K562 (cell line): ENCODE measurements at regions not wholly inside any gene's neighbourhood (a gene's known extent, or its start where the extent isn't known, plus 50 kb on each side); places are given as distances from the start of the nearest gene placed in this dataset.

ENCODE experiments used
- ATAC-seq: fragments of 200-7000 bp; cut with Tn5 transposase; 3 replicates; pipeline ENCODE4 v1.9.1; 2020; ENCODE audit warnings: moderate library complexity
- BruUV-seq: library from RNA; stranded (reverse); fragments of 400-500 nt; replicated peaks from 2 replicates; lab custom pipeline; 2021; lab: Mats Ljungman, UMichigan
- CTCF ChIA-PET: fragments of 300-600 bp; formaldehyde crosslinking; extraction: SDS; loops from one replicate; lab custom pipeline; 2021; ENCODE audit warnings: low intra/inter-chr PET ratio; lab: Yijun Ruan, JAX
- POLR2A ChIA-PET: fragments of 300-600, 350-650 bp; sonication (Branson Sonifier 250); formaldehyde crosslinking; extraction: SDS; loops from one replicate; lab custom pipeline; 2021; ENCODE audit warnings: antibody characterized with exemption, inconsistent platforms; lab: Yijun Ruan, JAX
- DNase-seq, 4 experiments: peaks; one replicate each; pipeline versions ENCODE4 v3.0.0 to v3.0.0-alpha.2; 2011 to 2018; ENCODE audit warnings: low spot score in 3 of 4, mixed read lengths in 3 of 4; ENCODE audit errors: extremely low read depth in 1 of 4
- FAIRE-seq: peaks from 2 replicates; lab custom pipeline; 2011; peaks lifted over from hg19 to GRCh38; lab: Jason Lieb, UNC
- H2AFZ ChIP-seq: 2 replicates; pipeline ENCODE4 v1.6.0; 2011; ENCODE audit warnings: low read depth, low read length, control low read depth, inconsistent platforms
- H3K27ac ChIP-seq: fragments of 200-600 bp; 3 replicates; pipeline ENCODE4 v1.8.0; 2011; ENCODE audit warnings: low read depth, mild to moderate bottlenecking, control low read depth, inconsistent platforms, low read length, moderate library complexity, mixed read lengths; ENCODE audit errors: extremely low read depth
- H3K27me3 ChIP-seq, 2 experiments: fragments of 300-600 bp in 1 of 2; 2 replicates in 1 of 2; 3 replicates in 1 of 2; pipeline versions ENCODE4 v1.6.0 to v1.8.0; 2011; ENCODE audit warnings: inconsistent platforms in 2 of 2, low read length in 2 of 2, mild to moderate bottlenecking in 1 of 2, mixed read lengths in 1 of 2, moderate library complexity in 1 of 2; ENCODE audit not compliant: control insufficient read depth in 2 of 2, insufficient read depth in 2 of 2
- H3K36me3 ChIP-seq: fragments of 300-600 bp; 3 replicates; pipeline ENCODE4 v1.8.0; 2011; ENCODE audit warnings: mild to moderate bottlenecking, low read length, inconsistent platforms; ENCODE audit not compliant: control insufficient read depth, insufficient read depth
- H3K4me1 ChIP-seq, 2 experiments: fragments of 200-600 bp in 1 of 2; replicated peaks in 1 of 2; 2 replicates in 1 of 2; 3 replicates in 1 of 2; pipeline versions ENCODE4 v1.5.1 to v1.8.0; 2011; ENCODE audit warnings: inconsistent platforms in 2 of 2, low read length in 2 of 2, mild to moderate bottlenecking in 1 of 2, mixed read lengths in 1 of 2, moderate library complexity in 1 of 2; ENCODE audit not compliant: control insufficient read depth in 2 of 2, insufficient read depth in 2 of 2
- H3K4me2 ChIP-seq: 2 replicates; pipeline ENCODE4 v1.6.1; 2011; ENCODE audit warnings: low read length, control low read depth, inconsistent platforms, mixed read lengths; ENCODE audit not compliant: insufficient read depth
- H3K4me3 ChIP-seq: fragments of 200-600 bp; sonication (generic), shearing (Covaris generic); 2 replicates; pipeline ENCODE4 v1.5.1; 2016; ENCODE audit warnings: control low read depth, inconsistent platforms
- H3K79me2 ChIP-seq: fragments of 200-600 bp; 3 replicates; pipeline ENCODE4 v1.8.0; 2011; ENCODE audit warnings: low read length, inconsistent platforms; ENCODE audit not compliant: control insufficient read depth, insufficient read depth
- H3K9ac ChIP-seq, 2 experiments: 2 replicates each; pipeline versions ENCODE4 v1.6.0 to v1.6.1; 2011; ENCODE audit warnings: low read depth in 2 of 2, low read length in 2 of 2, control low read depth in 1 of 2, inconsistent platforms in 1 of 2, mild to moderate bottlenecking in 1 of 2, mixed read lengths in 1 of 2; ENCODE audit not compliant: insufficient read depth in 1 of 2
- H3K9me1 ChIP-seq: one replicate; pipeline ENCODE4 v1.6.0; 2011; ENCODE audit warnings: inconsistent platforms, mild to moderate bottlenecking, low read length, moderate library complexity; ENCODE audit not compliant: control insufficient read depth, insufficient read depth
- H3K9me3 ChIP-seq: replicated peaks from 2 replicates; pipeline ENCODE4 v1.5.1; 2011; ENCODE audit warnings: low read depth, low read length, inconsistent platforms; ENCODE audit not compliant: control insufficient read depth, insufficient read depth
- H4K20me1 ChIP-seq: replicated peaks from 2 replicates; pipeline ENCODE4 v1.6.1; 2011; ENCODE audit warnings: low read length, inconsistent platforms, mixed read lengths; ENCODE audit not compliant: control insufficient read depth, insufficient read depth
- CBX2 ChIP-seq: fragments of 200-600 bp; sonication (generic); IDR thresholded peaks from one replicate; pipeline ENCODE4 v1.6.1; 2012; ENCODE audit warnings: mild to moderate bottlenecking, low read length, inconsistent platforms; ENCODE audit not compliant: insufficient read depth, poor library complexity, severe bottlenecking
- E2F4 ChIP-seq: sonication (generic); formaldehyde crosslinking; IDR thresholded peaks from 2 replicates; pipeline ENCODE4 v1.8.0; 2022; ENCODE audit warnings: mild to moderate bottlenecking, low read depth, missing genetic modification reagents
- HES1 ChIP-seq: fragments of 450-650 bp; IDR thresholded peaks from 2 replicates; pipeline ENCODE4 v1.6.1; 2016; ENCODE audit warnings: low read depth, mild to moderate bottlenecking, moderate library complexity
- KDM2B ChIP-seq: fragments of 250-450 bp; sonication (Bioruptor Pico); IDR thresholded peaks from 2 replicates; pipeline ENCODE4 v1.8.0; 2021; ENCODE audit warnings: mild to moderate bottlenecking, moderate library complexity
- MLX ChIP-seq, 2 experiments: fragments of 450-650 bp in 1 of 2; sonication (generic) in 1 of 2; formaldehyde crosslinking; conservative IDR thresholded peaks; 2 replicates each; pipeline versions ENCODE4 v1.4.0 to v1.8.1; 2020 to 2022; ENCODE audit warnings: mild to moderate bottlenecking in 1 of 2, missing genetic modification reagents in 1 of 2
- NCOA4 ChIP-seq: fragments of 450-650 bp; IDR thresholded peaks from 2 replicates; pipeline ENCODE4 v1.6.1; 2018; ENCODE audit warnings: mild to moderate bottlenecking; ENCODE audit not compliant: partially characterized antibody
- SMARCB1 ChIP-seq: IDR thresholded peaks from 2 replicates; pipeline ENCODE4 v1.6.1; 2011; ENCODE audit warnings: improper control_type of control experiment, low read depth; ENCODE audit not compliant: insufficient read length
- ZNF12 ChIP-seq: sonication (generic); formaldehyde crosslinking; IDR thresholded peaks from 2 replicates; pipeline ENCODE4 v1.4.0; 2020; ENCODE audit warnings: mild to moderate bottlenecking, missing genetic modification reagents
- ZNF175 ChIP-seq: fragments of 200-800 bp; sonication (Bioruptor generic); IDR thresholded peaks from 2 replicates; pipeline ENCODE4 v1.6.1; 2016; ENCODE audit warnings: low read depth, mild to moderate bottlenecking, missing genetic modification characterization, missing compliant biosample characterization
- ZNF239 ChIP-seq: fragments of 250-450 bp; sonication (Bioruptor Pico); IDR thresholded peaks from 2 replicates; pipeline ENCODE4 v1.4.0; 2020; ENCODE audit warnings: mild to moderate bottlenecking
- ZNF274 ChIP-seq: IDR thresholded peaks from 2 replicates; pipeline ENCODE4 v1.6.1; 2011; ENCODE audit warnings: low read depth, mild to moderate bottlenecking, low read length, moderate library complexity, borderline replicate concordance
- ZNF57 ChIP-seq: fragments of 450-650 bp; formaldehyde crosslinking; IDR thresholded peaks from 2 replicates; pipeline ENCODE4 v1.4.0; 2020; ENCODE audit warnings: mild to moderate bottlenecking, moderate library complexity
- ZNF696 ChIP-seq: fragments of 250-450 bp; sonication (Bioruptor Pico); conservative IDR thresholded peaks from 2 replicates; pipeline ENCODE4 v1.4.0; 2020; ENCODE audit warnings: mild to moderate bottlenecking, moderate library complexity
- WGBS: fragments of 100-300 bp; shearing (Covaris generic); methylation state at CpG from one replicate; pipeline ENCODE4 v1.1.6; 2016; ENCODE audit warnings: low coverage, mixed read lengths; ENCODE audit not compliant: insufficient coverage; ENCODE audit errors: missing lambda C conversion rate; 5-methylcytosine and 5-hydroxymethylcytosine counted together
- in situ Hi-C: fragments of 300-500 bp; cut with MboI; formaldehyde crosslinking; loops from 4 replicates; pipeline ENCODE4 v1.15.0; 2018; ENCODE audit warnings: inconsistent platforms, mixed read lengths
- intact Hi-C: fragments of 100-400 bp; cut with micrococcal nuclease; formaldehyde crosslinking; loops from 2 replicates; pipeline ENCODE4 v1.14.2; 2022

GRCh38 chr16:86992587-86992986, 324.6 kb downstream of the C16orf95 start:
- Histone ChIP-seq H3K36me3 (no peaks in the 10 kb centered on the region), H3K9ac (no peak overlapping the region), H3K4me2 (no peak overlapping the region), H3K27me3 (peaks cover 36 to 74% of the 10 kb centered on the region in 2 experiments), H3K4me1 (peaks cover 0 to 10% of the 10 kb centered on the region in 2 experiments; a peak in 1 of 5 replicates), H3K79me2 (no peaks in the 10 kb centered on the region), H3K4me3 (no peak overlapping the region), H3K9me3 (no peaks in the 10 kb centered on the region), H2AFZ (no peak overlapping the region), H3K9me1 (no peaks in the 10 kb centered on the region), H3K27ac (no peak overlapping the region), H4K20me1 (peaks cover 16% of the 10 kb centered on the region)
- FAIRE-seq (no peak), ATAC-seq (no peak), DNase-seq (no peak)
- POLR2A ChIA-PET: no interaction called here
- no peak for TF ChIP-seq SMARCB1
- no peak for TF ChIP-seq ZNF57 (CRISPR knock-in tag)
- TF ChIP-seq ZNF12 (CRISPR knock-in tag): peak; percentile 91
- BruUV-seq: no TSS peak
- in situ Hi-C loops (no loop called here), intact Hi-C loops (no loop called here)
- CTCF ChIA-PET: no interaction called here
- WGBS: 0% methylated on average over 5 of the region's 5 CpGs

GRCh38 chr16:86993426-86994110, 323.6 kb downstream of the C16orf95 start:
- Histone ChIP-seq H3K9ac (no peak overlapping the region), H3K79me2 (no peaks in the 10 kb centered on the region), H3K36me3 (no peaks in the 10 kb centered on the region), H3K4me3 (no peak overlapping the region), H3K9me3 (no peaks in the 10 kb centered on the region), H3K27ac (no peak overlapping the region), H3K4me2 (no peak overlapping the region), H2AFZ (no peak overlapping the region), H3K4me1 (peaks cover 0 to 14% of the 10 kb centered on the region in 2 experiments; a peak in 1 of 5 replicates), H4K20me1 (peaks cover 16% of the 10 kb centered on the region), H3K27me3 (peaks cover 36 to 78% of the 10 kb centered on the region in 2 experiments), H3K9me1 (no peaks in the 10 kb centered on the region)
- ChIA-PET CTCF (interaction anchor here (0.6 kb wide), 1 partner anchor 37 kb away, joined by 5 read pairs; no protein-coding TSS in a partner anchor), POLR2A (no interaction called here)
- BruUV-seq: no TSS peak
- FAIRE-seq: no peak
- no peak for ATAC-seq
- in situ Hi-C loops: no loop called here
- DNase-seq: no peak
- intact Hi-C loops: no loop called here
- TF ChIP-seq ZNF175 (CRISPR knock-in tag) (no peak), NCOA4 (no peak), E2F4 (CRISPR knock-in tag) (no peak), KDM2B (CRISPR knock-in tag) (no peak), ZNF274 (no peak), ZNF239 (CRISPR knock-in tag) (no peak), CBX2 (no peak), MLX (CRISPR knock-in tag; conservative IDR thresholded peaks at IDR 0.05) (no peak), ZNF696 (CRISPR knock-in tag) (no peak), HES1 (no peak)
- WGBS: 3% methylated on average over 22 of the region's 26 CpGs
